SK-N-SH treated with all-trans-retinoic acid at 6 μM for 48 hours (cell line): ENCODE measurements at regions not wholly inside any gene's neighbourhood (a gene's known extent, or its start where the extent isn't known, plus 50 kb on each side); places are given as distances from the start of the nearest gene placed in this dataset.

Source experiments
- ATAC-seq: fragments of 200-7000 bp; cut with Tn5 transposase; 3 replicates; pipeline ENCODE4 v1.9.1; 2020; ENCODE audit warnings: mild to moderate bottlenecking, moderate library complexity
- ARNTL ChIP-seq: fragments of 450-650 bp; formaldehyde crosslinking; IDR thresholded peaks from 2 replicates; pipeline ENCODE4 v1.5.0; 2020; ENCODE audit warnings: low read depth, mild to moderate bottlenecking, moderate library complexity, borderline replicate concordance
- BACH2 ChIP-seq: fragments of 250-450 bp; sonication (Bioruptor Pico); IDR thresholded peaks from 2 replicates; pipeline ENCODE4 v1.9.0; 2021; ENCODE audit warnings: mild to moderate bottlenecking, borderline replicate concordance
- CREB5 ChIP-seq: fragments of 250-450 bp; sonication (Bioruptor Pico); IDR thresholded peaks from 2 replicates; pipeline ENCODE4 v1.5.1; 2020; ENCODE audit warnings: low read depth, mild to moderate bottlenecking, moderate library complexity
- CSDC2 ChIP-seq: fragments of 250-450 bp; sonication (Bioruptor Pico); IDR thresholded peaks from 2 replicates; pipeline ENCODE4 v1.5.0; 2020; ENCODE audit warnings: mild to moderate bottlenecking, moderate library complexity
- CSRNP3 ChIP-seq: fragments of 250-450 bp; sonication (Bioruptor Pico); IDR thresholded peaks from 2 replicates; pipeline ENCODE4 v1.5.1; 2021; ENCODE audit warnings: mild to moderate bottlenecking, moderate library complexity
- ESRRG ChIP-seq: fragments of 250-450 bp; sonication (Bioruptor Pico); IDR thresholded peaks from 2 replicates; pipeline ENCODE4 v1.6.1; 2021; ENCODE audit warnings: mild to moderate bottlenecking
- GLIS3 ChIP-seq: fragments of 250-450 bp; sonication (Bioruptor Pico); IDR thresholded peaks from 2 replicates; pipeline ENCODE4 v1.5.0; 2020; ENCODE audit warnings: mild to moderate bottlenecking, moderate library complexity
- ISL1 ChIP-seq: fragments of 250-450 bp; sonication (Bioruptor Pico); IDR thresholded peaks from 2 replicates; pipeline ENCODE4 v2.1.2; 2022; ENCODE audit warnings: mild to moderate bottlenecking, moderate library complexity
- OSR1 ChIP-seq: fragments of 250-450 bp; sonication (Bioruptor Pico); IDR thresholded peaks from 2 replicates; pipeline ENCODE4 v1.8.0; 2022; ENCODE audit warnings: moderate library complexity, mild to moderate bottlenecking, inconsistent platforms
- PATZ1 ChIP-seq: fragments of 250-450 bp; sonication (Bioruptor Pico); IDR thresholded peaks from 2 replicates; pipeline ENCODE4 v1.8.0; 2020; ENCODE audit warnings: mild to moderate bottlenecking, moderate library complexity, borderline replicate concordance
- POU6F1 ChIP-seq: fragments of 250-450 bp; sonication (Bioruptor Pico); IDR thresholded peaks from 2 replicates; pipeline ENCODE4 v1.8.0; 2021; ENCODE audit warnings: low read depth, mild to moderate bottlenecking, moderate library complexity, borderline replicate concordance
- PPARA ChIP-seq: fragments of 250-450 bp; sonication (Bioruptor Pico); IDR thresholded peaks from 2 replicates; pipeline ENCODE4 v1.5.0; 2020; ENCODE audit warnings: mild to moderate bottlenecking, borderline replicate concordance
- RARB ChIP-seq: fragments of 250-450 bp; sonication (Bioruptor Pico); IDR thresholded peaks from 2 replicates; pipeline ENCODE4 v1.8.0; 2021; ENCODE audit warnings: mild to moderate bottlenecking, moderate library complexity
- SNAI2 ChIP-seq: fragments of 250-450 bp; sonication (Bioruptor Pico); IDR thresholded peaks from 2 replicates; pipeline ENCODE4 v1.5.0; 2020; ENCODE audit warnings: mild to moderate bottlenecking, moderate library complexity
- TCF4 ChIP-seq: fragments of 250-450 bp; sonication (Bioruptor Pico); IDR thresholded peaks from 2 replicates; pipeline ENCODE4 v1.8.0; 2021; ENCODE audit warnings: mild to moderate bottlenecking, moderate library complexity, borderline replicate concordance
- TOX ChIP-seq: fragments of 250-450 bp; sonication (Bioruptor Pico); IDR thresholded peaks from 2 replicates; pipeline ENCODE4 v1.8.0; 2021; ENCODE audit warnings: mild to moderate bottlenecking, moderate library complexity, borderline replicate concordance
- TSHZ2 ChIP-seq: fragments of 250-450 bp; sonication (Bioruptor Pico); IDR thresholded peaks from 2 replicates; pipeline ENCODE4 v1.5.0; 2020; ENCODE audit warnings: mild to moderate bottlenecking, moderate library complexity
- ZC3H10 ChIP-seq: fragments of 250-450 bp; sonication (Bioruptor Pico); IDR thresholded peaks from 2 replicates; pipeline ENCODE4 v1.5.1; 2021; ENCODE audit warnings: mild to moderate bottlenecking, moderate library complexity
- ZFP30 ChIP-seq: fragments of 450-650 bp; formaldehyde crosslinking; IDR thresholded peaks from 2 replicates; pipeline ENCODE4 v1.5.0; 2022; ENCODE audit warnings: mild to moderate bottlenecking, moderate library complexity
- ZNF565 ChIP-seq: fragments of 450-650 bp; formaldehyde crosslinking; conservative IDR thresholded peaks from 2 replicates; pipeline ENCODE4 v1.5.0; 2020; ENCODE audit warnings: low read depth, mild to moderate bottlenecking, moderate library complexity
- ZNF70 ChIP-seq: fragments of 450-650 bp; formaldehyde crosslinking; IDR thresholded peaks from 2 replicates; pipeline ENCODE4 v1.5.0; 2020; ENCODE audit warnings: mild to moderate bottlenecking, moderate library complexity
- ZNF8 ChIP-seq: fragments of 450-650 bp; formaldehyde crosslinking; IDR thresholded peaks from 2 replicates; pipeline ENCODE4 v1.5.0; 2020; ENCODE audit warnings: mild to moderate bottlenecking, moderate library complexity

- no peak for ATAC-seq
- TF ChIP-seq CREB5 (CRISPR knock-in tag) (no peak), CSDC2 (CRISPR knock-in tag) (no peak), PATZ1 (CRISPR knock-in tag) (no peak), PPARA (CRISPR knock-in tag) (no peak), ZNF70 (no peak), ZFP30 (CRISPR knock-in tag) (no peak), ZNF565 (CRISPR knock-in tag) (no peak), ZNF8 (CRISPR knock-in tag) (no peak), ZC3H10 (no peak), BACH2 (CRISPR knock-in tag) (no peak), TCF4 (CRISPR knock-in tag) (no peak), TSHZ2 (CRISPR knock-in tag) (no peak), ARNTL (CRISPR knock-in tag) (no peak), TOX (CRISPR knock-in tag) (no peak), RARB (CRISPR knock-in tag) (no peak)
These were observed 102.7 kb upstream of the G2E3 start for GRCh38 chr14:30456296-30456695.

- TF ChIP-seq OSR1 (CRISPR knock-in tag) (no peak), GLIS3 (no peak), ZFP30 (CRISPR knock-in tag) (no peak), ISL1 (no peak), PPARA (CRISPR knock-in tag) (no peak), TOX (CRISPR knock-in tag) (no peak), ZC3H10 (no peak), ZNF8 (CRISPR knock-in tag) (no peak), SNAI2 (no peak), ARNTL (CRISPR knock-in tag) (no peak), POU6F1 (CRISPR knock-in tag) (no peak), CREB5 (CRISPR knock-in tag) (no peak), ESRRG (CRISPR knock-in tag) (no peak), CSRNP3 (CRISPR knock-in tag) (no peak), TCF4 (CRISPR knock-in tag) (no peak), CSDC2 (CRISPR knock-in tag) (no peak), BACH2 (CRISPR knock-in tag) (no peak), RARB (CRISPR knock-in tag) (no peak)
- ATAC-seq, result no peak
These were observed 96.6 kb upstream of the G2E3 start for GRCh38 chr14:30462358-30462757.
